HPDE6-E6E7 (cell line): ENCODE measurements at regions not wholly inside any gene's neighbourhood (a gene's known extent, or its start where the extent isn't known, plus 50 kb on each side); places are given as distances from the start of the nearest gene placed in this dataset.
"Not testable (repeated sequence)": the region's sequence is repeated elsewhere in the genome, so short reads cannot be mapped to it uniquely, and the experiment has no call there.

Experiments
- DNase-seq: peaks from one replicate; pipeline ENCODE4 v3.0.0; 2011; ENCODE audit warnings: missing footprints; ENCODE audit errors: extremely low spot score

GRCh38 chr2:83970217-83970929 lies 488.7 kb downstream of the SUCLG1 start:
- DNase-seq = no peak

GRCh38 chr2:83969085-83969484 lies 490.0 kb downstream of the SUCLG1 start:
- DNase-seq = no peak

DNA sequence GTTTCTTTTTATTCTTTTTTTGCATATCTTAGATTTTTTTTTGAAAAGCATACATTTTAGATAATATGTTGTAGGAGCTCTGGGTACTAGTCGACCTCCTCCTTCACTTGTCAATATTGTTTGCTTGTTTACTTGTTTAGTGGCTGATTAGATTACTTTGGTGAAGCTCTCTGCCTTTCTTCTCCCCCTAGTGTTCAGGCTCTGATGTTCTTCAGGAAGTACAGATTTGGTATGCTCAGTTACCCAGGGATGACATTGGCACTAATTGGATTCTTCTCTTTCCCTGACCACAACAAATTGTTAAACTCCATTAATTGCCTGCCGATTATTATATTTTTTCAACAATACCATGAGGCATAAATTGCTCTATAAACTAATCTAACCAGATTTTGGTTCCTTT lies 491.2 kb downstream of the SUCLG1 start:
- no peak for DNase-seq

GRCh38 chr2:83966946-83967345 lies 492.1 kb downstream of the SUCLG1 start:
- DNase-seq = not testable (repeated sequence)

DNA sequence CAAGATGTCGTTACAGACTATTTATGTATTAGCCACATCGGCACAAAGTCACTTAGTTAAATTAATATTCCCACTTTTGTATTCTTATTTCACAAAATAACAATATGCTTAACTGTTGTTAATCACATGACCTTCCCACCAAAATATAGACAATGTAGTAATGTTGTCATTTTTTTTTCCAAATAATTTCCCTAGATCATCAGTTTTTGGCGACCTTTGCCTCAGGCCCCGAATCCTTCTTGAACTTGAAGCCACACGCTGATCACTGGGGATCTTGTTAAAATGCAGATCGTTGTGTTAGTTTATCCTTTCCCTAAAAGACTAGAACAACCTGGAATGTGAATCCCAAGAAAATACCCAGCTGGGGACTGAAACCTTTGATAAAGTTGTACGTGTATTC lies 497.6 kb downstream of the SUCLG1 start:
- no peak for DNase-seq

GRCh38 chr2:83960371-83960770 lies 498.7 kb downstream of the SUCLG1 start:
- no peak for DNase-seq

DNA sequence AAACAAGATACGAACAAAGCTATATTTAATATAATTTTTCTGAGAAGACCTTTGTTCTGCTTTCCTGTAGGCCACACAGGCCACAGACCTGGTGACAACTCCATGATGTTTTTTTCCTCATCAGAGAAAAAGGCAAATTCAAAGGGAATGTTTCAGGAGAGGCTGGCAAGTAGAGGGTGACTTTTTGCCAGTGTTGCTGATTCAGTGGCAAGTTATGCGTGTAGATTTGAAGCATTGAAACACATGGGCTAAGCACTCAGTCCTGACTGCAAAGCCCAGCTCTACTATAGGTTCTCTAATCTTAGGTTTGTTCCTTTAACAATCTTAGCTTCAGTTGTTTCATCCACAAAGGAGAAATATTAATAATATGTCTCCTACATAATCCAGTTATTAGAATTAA lies 499.8 kb downstream of the SUCLG1 start:
- DNase-seq = no peak

DNA sequence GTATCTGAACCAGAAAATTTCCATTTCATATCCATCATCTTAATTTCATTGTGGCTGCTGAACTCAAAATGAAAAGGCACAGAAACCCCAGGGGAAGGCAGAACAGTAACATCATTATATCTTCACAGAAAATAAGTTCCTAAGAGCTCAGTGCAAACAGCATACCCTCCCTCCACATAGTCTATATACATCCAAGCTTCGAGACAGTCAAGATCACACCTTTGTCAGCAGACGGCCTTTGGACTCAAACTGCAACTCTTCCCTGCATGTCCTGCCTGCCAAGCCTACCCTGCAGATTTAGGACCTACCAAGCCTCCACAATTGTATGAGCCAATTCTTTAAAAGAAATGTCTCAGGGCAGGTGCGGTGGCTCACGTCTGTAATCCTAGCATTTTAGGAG lies 502.1 kb downstream of the SUCLG1 start:
- DNase-seq = no peak

DNA sequence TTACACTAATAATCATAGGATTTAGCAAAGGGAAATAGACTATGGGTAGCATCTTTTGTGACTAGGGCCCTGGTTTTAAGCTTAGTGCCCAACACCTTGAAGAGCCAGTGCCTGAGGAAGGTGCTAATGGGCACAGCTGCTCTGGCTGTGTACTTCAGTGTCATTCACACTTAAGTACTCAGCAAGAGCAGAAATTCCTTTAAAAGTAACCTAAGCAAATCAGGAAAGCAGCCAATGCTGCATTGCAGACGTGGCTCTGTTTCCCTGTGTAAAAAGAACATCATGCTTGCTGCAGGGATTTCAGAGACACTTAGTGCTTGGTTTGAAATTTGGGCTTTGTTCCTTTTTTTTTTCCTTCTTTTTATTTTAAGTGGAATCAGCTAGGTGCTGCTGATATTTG lies 505.4 kb downstream of the SUCLG1 start:
- no peak for DNase-seq

DNA sequence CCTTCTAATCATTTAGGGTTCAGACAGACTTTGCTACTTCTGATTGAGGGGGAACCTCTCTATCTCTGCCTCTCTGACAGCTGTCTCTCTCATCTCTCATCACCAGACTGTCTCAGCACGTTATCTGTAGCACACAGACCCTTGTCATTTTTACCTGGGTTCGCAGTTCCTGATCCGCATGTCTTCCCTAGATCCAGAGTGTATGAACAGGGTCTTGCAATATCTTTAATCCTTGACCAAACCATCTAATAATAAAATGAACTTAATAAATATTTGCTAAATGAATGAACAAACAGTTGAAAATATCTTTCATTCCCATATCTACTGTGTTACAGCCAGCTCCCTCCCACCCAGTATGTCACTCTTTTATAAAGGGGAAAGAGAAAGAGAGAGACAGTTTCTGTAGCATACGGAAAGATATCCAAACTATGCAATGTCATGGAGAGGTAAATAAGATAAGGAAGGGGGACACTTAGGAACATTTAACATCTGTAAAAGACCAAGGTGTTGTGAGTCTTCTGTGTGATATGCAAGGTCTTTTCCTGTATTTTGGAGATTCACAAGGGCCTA lies 507.6 kb downstream of the SUCLG1 start:
- DNase-seq = no peak

DNA sequence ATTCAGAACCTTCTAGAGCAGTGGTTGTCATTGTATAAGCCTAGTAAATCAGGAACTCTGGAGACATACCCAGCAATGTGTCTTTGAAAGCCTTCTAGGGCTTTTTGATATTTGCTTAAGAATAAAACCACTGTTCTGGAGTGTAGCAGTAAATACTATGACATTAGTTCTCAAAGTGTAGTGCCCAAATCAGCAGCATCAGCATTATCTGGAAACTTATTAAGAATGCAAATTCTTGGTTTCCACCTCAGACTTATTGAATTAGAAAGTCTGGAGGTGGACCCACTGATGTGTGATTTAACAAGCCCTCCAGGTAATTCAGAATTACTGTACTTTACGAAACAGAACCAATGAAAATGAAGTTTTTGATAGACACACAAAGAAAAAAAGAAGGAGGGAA lies 509.7 kb downstream of the SUCLG1 start:
- DNase-seq = no peak

DNA sequence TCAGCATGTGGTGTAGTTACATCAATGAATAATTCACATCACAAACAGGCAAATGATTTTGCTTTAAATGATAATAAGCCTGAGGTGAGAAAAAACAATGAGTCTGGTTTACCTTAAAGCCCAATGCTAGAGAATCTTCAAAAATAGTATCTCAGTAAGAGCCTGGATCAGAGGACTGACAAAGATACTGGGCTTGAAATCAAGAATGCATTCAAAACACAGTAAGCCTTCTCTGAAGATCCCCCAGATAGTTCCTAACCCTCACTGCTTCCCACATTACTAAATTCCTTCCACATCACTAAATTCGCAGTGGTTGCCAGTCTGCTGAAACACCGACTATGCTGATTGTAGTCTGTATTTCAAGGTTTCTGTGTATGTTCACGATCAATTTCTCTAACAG lies 514.9 kb downstream of the SUCLG1 start:
- DNase-seq = no peak

GRCh38 chr2:83943265-83943664 lies 515.8 kb downstream of the SUCLG1 start:
- no peak for DNase-seq

- DNase-seq = no peak
These were observed 517.2 kb downstream of the SUCLG1 start for GRCh38 chr2:83941886-83942285.

GRCh38 chr2:83933749-83934148 lies 525.3 kb downstream of the SUCLG1 start:
- no peak for DNase-seq

DNA sequence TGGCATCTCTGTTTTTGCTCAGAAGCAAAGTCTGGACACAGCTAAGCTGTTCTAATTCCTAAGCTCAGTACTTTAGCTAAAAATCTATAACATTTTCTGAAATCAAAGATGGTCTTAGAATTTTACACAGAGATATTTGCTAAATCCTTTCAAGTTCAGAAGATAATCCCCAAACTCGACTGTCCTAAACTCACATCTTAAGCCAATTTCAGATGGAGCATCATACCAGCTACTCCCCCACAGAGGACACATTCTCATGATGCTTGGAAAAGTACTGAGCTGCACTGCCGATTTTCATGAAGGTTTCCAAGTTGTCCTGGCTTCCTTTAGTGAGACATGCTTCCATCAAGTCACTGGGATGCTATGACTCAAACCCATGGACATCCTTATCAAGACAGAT lies 535.5 kb downstream of the SUCLG1 start:
- DNase-seq = no peak

- DNase-seq = no peak
These were observed 542.5 kb downstream of the SUCLG1 start for GRCh38 chr2:83916559-83916958.

DNA sequence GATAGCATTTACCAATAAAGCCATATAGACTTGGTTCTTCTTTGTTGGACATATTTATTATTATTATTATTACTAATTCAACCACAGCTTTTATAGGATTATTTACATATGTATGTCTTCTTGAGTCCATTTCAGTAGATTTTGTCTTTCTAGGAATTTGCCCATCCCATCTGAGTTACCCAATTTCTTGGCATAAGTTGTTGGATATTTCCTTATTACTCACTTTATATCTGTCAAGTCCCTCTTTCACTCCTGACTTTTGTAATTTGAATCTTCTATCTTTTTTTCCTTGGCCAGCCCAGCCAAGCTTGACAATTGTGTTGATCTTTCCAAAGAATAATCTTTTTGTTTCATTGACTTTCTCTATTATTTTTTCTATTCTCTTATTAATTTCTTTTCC lies 543.7 kb downstream of the SUCLG1 start:
- no peak for DNase-seq

DNA sequence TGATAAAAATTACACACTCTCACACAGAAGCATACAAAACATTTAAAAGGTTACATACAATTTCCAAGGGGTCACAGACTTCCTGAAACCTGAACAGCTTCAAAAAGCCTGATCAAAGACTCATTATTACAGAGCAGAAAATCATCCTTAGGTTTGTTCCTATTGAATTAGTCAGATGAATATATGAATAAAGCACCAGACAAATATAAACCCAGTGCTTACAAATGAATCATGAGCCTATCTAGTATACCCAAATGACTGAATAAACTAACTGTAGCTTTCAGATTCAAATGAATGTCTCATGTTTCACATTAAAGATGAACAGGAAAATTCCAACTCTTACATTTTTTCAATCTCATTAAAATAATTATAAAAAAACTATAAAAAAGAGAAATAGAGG lies 550.3 kb downstream of the SUCLG1 start:
- no peak for DNase-seq

DNA sequence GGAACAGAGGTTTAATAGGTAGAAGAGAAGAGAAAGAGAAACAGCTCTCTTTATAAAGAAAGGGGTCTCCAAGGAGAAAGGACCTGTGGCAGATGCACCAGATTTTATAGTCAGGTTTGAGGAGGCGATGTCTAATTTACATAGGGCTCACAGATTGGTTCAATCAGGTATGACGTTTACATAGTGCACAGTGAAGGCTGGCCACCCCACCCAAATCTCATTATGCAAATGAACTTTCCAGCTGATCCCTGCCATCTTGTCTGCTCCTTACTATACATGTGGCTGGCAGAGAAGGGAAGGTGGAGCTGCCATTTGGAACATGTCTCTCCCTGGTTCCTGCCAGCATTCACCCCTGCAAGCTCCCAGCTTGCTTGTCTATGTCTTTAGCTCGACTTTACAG lies 557.8 kb downstream of the SUCLG1 start:
- DNase-seq = no peak

DNA sequence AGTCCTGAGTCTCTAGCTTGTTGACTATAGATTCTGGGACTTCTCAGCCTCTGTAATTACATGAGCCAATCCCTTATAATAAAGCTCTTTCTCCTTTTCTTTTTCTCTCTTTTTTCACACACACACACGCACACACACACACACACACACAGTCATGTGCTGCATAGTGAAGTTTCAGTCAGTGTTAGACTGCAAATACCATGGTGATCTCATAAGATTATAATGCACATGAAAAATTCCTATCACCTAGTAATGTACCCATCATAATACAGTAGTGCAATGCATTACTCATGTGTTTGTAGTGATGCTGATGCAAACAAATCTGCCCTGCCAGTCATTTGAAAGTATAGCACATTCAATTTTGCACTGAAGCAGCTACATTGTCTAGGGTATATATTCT lies 558.2 kb downstream of the SUCLG1 start:
- peak; percentile 22 for DNase-seq

DNA sequence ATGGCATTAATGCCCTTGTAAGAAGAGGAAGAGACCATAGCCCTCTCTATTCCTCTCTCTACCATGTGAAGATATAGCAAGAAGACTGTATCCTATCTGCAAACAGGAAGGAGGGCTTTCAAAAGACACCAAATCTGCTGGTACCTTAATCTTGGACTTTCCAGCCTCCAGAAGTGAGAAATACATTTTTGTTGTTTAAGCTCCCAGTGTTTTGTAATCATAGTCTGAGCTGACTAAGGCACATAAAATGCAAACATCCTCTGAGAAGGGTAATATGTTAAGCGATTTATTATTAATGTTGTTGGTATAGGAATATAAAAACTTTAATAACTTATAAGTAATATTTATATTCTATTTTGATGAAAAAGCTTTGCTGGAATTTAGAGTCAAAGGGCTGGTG lies 559.8 kb downstream of the SUCLG1 start:
- DNase-seq = no peak

DNA sequence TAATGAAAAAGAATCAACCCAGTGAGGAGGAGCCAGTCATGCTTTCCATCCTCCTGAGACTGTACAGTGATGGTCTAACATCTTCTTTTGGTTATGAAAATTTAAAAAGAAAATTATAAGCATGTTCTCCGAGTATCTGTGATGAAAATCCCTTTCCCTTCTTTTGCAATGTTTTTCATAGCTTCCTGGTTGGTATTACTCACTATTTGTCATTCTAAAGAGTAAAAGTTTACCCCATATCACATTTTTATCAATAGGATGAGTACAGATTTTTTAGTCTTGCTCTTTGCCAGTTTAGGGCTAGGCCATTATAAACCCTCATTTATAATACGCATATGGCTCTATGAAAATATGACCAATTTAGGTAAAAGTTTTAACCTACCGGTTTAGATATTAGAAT lies 564.1 kb downstream of the SUCLG1 start:
- DNase-seq = peak; percentile 21

- no peak for DNase-seq
These were observed 571.3 kb downstream of the SUCLG1 start for GRCh38 chr2:83887757-83888156.
